ENCODE measurements at regions not wholly inside any gene's neighbourhood (a gene's known extent, or its start where the extent isn't known, plus 50 kb on each side); places are given as distances from the start of the nearest gene placed in this dataset.

- WGBS (ENCODE audit: insufficient coverage): 100% methylated on average over 2 of the region's 5 CpGs
- H3K4me2 ChIP-seq (replicated peaks; ENCODE audit: extremely low read depth, low read length, poor library complexity, severe bottlenecking): no peak overlapping the region
- no peak for TF ChIP-seq CTCF (IDR thresholded peaks at IDR 0.05)
- H4K20me1 ChIP-seq (ENCODE audit: insufficient read depth, low read length): no peaks in the 10 kb centered on the region
- Mint-ChIP-seq H3K36me3 (no peaks in the 10 kb centered on the region), H3K4me1 (no peaks in the 10 kb centered on the region), H3K4me3 (no peak overlapping the region), H3K27me3 (ENCODE audit: low read depth in 3 of 3) (no peaks in the 10 kb centered on the region), H3K9me3 (peaks cover 0 to 6% (median 2%) of the 10 kb centered on the region in 7 donors), H3K27ac (no peak overlapping the region)
- no peak for DNase-seq
- no peaks in the 10 kb centered on the region for H3K4me1 ChIP-seq (ENCODE audit: control insufficient read depth in 1 of 2, insufficient read depth in 2 of 2, low read length in 2 of 2)
- H2AFZ ChIP-seq (ENCODE audit: insufficient read depth, low read depth, low read length, poor library complexity, severe bottlenecking): no peak overlapping the region
- H3K9ac ChIP-seq (ENCODE audit: insufficient read depth, low read length, poor library complexity, severe bottlenecking): no peak overlapping the region
- H3K27ac ChIP-seq (ENCODE audit: low read depth in 1 of 2, low read length in 2 of 2): no peak overlapping the region
- H3K27me3 ChIP-seq (ENCODE audit: control insufficient read depth in 2 of 2, insufficient read depth in 2 of 2, low read length in 2 of 2): no peaks in the 10 kb centered on the region
- intact Hi-C loops (cut with micrococcal nuclease): no loop called here
- no peaks in the 10 kb centered on the region for H3K36me3 ChIP-seq (replicated peaks in 1 of 2; ENCODE audit: control insufficient read depth in 1 of 2, insufficient read depth in 2 of 2, low read length in 2 of 2)
- no peaks in the 10 kb centered on the region for H3K9me3 ChIP-seq (replicated peaks in 1 of 2; ENCODE audit: control insufficient read depth in 1 of 2, insufficient read depth in 1 of 2, low read length in 2 of 2)
- no peaks in the 10 kb centered on the region for H3K79me2 ChIP-seq (ENCODE audit: insufficient read depth, low read length)
- H3K4me3 ChIP-seq (replicated peaks in 1 of 3; ENCODE audit: low read depth in 2 of 3, low read length in 3 of 3): no peak overlapping the region
These were observed 140.7 kb upstream of the KITLG start for GRCh38 chr12:88720785-88721650.

GRCh38 chr12:88720231-88720630 is 140.0 kb upstream of the KITLG start:
- H3K27me3 ChIP-seq (ENCODE audit: control insufficient read depth in 2 of 2, insufficient read depth in 2 of 2, low read length in 2 of 2): no peaks in the 10 kb centered on the region
- no peaks in the 10 kb centered on the region for H4K20me1 ChIP-seq (ENCODE audit: insufficient read depth, low read length)
- intact Hi-C loops (cut with micrococcal nuclease): no loop called here
- H3K4me3 Mint-ChIP-seq: no peak overlapping the region
- no peak overlapping the region for H2AFZ ChIP-seq (ENCODE audit: insufficient read depth, low read depth, low read length, poor library complexity, severe bottlenecking)
- no peaks in the 10 kb centered on the region for H3K4me1 Mint-ChIP-seq
- no peak overlapping the region for H3K9ac ChIP-seq (ENCODE audit: insufficient read depth, low read length, poor library complexity, severe bottlenecking)
- no peak overlapping the region for H3K27ac Mint-ChIP-seq
- peaks cover 0 to 8% (median 3%) of the 10 kb centered on the region in 7 donors for H3K9me3 Mint-ChIP-seq
- H3K4me2 ChIP-seq (replicated peaks; ENCODE audit: extremely low read depth, low read length, poor library complexity, severe bottlenecking): no peak overlapping the region
- DNase-seq: no peak
- H3K36me3 ChIP-seq (replicated peaks in 1 of 2; ENCODE audit: control insufficient read depth in 1 of 2, insufficient read depth in 2 of 2, low read length in 2 of 2): no peaks in the 10 kb centered on the region
- no peaks in the 10 kb centered on the region for H3K4me1 ChIP-seq (ENCODE audit: control insufficient read depth in 1 of 2, insufficient read depth in 2 of 2, low read length in 2 of 2)
- no peaks in the 10 kb centered on the region for H3K79me2 ChIP-seq (ENCODE audit: insufficient read depth, low read length)
- no peaks in the 10 kb centered on the region for H3K36me3 Mint-ChIP-seq
- no peaks in the 10 kb centered on the region for H3K27me3 Mint-ChIP-seq (ENCODE audit: low read depth in 3 of 3)
- H3K27ac ChIP-seq (ENCODE audit: low read depth in 1 of 2, low read length in 2 of 2): no peak overlapping the region
- TF ChIP-seq CTCF (IDR thresholded peaks at IDR 0.05): no peak
- H3K4me3 ChIP-seq (replicated peaks in 1 of 3; ENCODE audit: low read depth in 2 of 3, low read length in 3 of 3): no peak overlapping the region
- H3K9me3 ChIP-seq (replicated peaks in 1 of 2; ENCODE audit: control insufficient read depth in 1 of 2, insufficient read depth in 1 of 2, low read length in 2 of 2): no peaks in the 10 kb centered on the region

All from CD14-positive monocyte (primary cell).